HG02610 (cell line): ENCODE measurements at regions not wholly inside any gene's neighbourhood (a gene's known extent, or its start where the extent isn't known, plus 50 kb on each side); places are given as distances from the start of the nearest gene placed in this dataset.

Source experiments
- ATAC-seq: cut with Tn5 transposase; IDR thresholded peaks from one replicate; pipeline ENCODE4 v1.9.1; 2021; ENCODE audit warnings: mild to moderate bottlenecking, moderate library complexity; ENCODE audit not compliant: unreplicated experiment

- no peak for ATAC-seq
These were observed 60.3 kb upstream of the EML4 start for GRCh38 chr2:42108852-42109251.

DNA sequence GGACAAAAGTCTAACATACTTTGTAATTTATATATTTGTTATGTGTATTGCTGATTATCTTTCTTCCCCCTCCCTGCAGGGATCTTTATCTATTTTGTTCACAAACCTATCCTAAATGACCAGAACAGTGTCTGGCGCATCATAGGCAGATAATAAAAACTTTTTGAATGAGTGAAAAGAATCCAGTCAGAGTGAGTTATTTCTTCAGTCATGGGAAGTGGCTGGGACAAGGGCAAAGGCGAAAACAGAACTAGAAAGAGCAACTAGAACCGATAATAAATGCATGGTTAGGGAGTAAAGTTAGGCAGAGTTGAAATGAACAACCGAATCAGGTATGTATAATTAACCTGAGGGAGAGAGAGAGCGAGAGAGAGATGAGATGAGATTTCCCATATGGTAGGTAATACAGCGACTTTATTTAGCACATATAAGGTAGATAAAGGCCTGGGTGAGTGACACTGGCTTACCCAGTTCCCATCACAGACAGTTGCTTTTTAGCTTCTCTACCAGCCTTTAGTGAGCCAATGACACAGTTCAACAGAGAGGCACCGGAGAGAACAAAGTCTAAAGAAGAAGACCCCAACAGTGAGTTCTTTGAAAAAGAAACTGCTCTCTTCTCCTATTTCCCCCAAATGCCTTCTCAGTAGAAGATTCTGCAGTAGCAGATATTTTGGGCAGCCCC is 59.1 kb upstream of the EML4 start:
- no peak for ATAC-seq

GRCh38 chr2:42110641-42111322 is 58.4 kb upstream of the EML4 start:
- ATAC-seq = no peak

GRCh38 chr2:42112418-42112817 is 56.7 kb upstream of the EML4 start:
- no peak for ATAC-seq

- no peak for ATAC-seq
These were observed 55.7 kb upstream of the EML4 start for GRCh38 chr2:42113452-42113851.

DNA sequence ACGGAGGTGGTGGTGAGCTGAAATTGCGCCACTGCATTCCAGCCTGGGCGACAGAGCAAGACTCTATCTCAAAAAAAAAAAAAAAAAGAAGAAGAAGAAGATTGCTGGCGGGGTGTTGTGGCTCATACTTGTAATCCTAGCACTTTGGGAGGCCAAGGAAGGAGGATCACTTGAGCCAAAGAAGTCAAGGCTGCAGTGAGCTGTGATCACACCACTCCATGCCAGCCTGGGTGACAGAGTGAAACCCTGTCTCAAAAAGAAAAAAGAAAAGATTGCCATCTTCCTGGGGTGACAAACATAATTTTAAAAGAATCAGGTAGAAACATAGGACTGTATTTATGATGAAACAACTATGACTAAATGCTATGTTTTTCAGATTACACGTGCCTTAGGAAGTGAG is 55.1 kb upstream of the EML4 start:
- no peak for ATAC-seq

GRCh38 chr2:42115588-42115987 is 53.6 kb upstream of the EML4 start:
- ATAC-seq = no peak

DNA sequence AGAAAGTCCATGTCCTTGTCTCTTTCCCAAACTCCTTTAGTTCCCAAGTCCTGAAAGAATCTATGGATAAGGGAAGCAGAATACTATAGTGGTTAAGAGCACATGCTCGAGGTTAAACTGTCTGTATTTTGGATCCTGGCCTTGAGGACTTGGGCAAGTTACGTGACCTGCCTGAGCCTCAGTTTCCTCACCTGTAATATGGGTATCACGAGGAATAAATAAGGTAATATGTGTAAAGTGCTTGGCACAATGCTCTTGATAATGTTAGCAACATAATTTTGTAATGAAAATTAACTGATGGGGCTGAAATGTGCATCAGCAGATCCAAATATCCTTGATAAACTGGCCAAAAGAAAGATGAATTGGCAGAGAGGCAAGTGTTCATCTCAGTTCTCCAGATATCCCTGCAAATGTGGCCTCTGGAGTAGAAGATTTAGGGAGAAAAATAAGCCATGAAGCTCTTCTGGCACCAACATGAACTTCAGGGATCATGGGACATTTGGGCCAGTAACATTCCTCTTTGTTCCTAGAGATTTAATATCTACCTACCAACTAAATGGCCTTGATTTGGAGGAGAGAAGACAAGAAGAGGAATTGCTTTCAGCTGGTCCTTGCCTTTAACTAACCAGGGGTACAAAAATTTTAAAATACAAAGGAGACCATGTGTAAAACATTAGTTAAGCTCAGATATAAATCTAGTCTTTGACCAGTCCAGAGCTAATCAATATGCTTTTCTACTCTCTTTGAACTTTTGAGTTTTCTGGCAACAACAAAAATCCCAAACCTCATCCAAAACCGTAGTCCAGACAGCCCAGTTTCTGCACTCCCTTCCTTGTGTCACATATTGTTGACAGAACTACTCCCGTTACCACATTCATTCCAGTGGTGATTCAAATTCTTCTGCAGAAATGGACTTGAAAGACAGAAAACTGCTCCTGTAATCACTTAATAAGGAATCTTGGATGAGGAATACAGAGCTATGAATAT is 52.7 kb upstream of the EML4 start:
- no peak for ATAC-seq

GRCh38 chr2:42117182-42117579 is 52.0 kb upstream of the EML4 start:
- no peak for ATAC-seq

GRCh38 chr2:42117923-42118753 is 51.0 kb upstream of the EML4 start:
- peak; percentile 93 for ATAC-seq

- ATAC-seq = no peak
These were observed 50.2 kb upstream of the EML4 start for GRCh38 chr2:42118754-42119569.
